Neural progenitor cell (in vitro differentiated cells): ENCODE measurements at regions not wholly inside any gene's neighbourhood (a gene's known extent, or its start where the extent isn't known, plus 50 kb on each side); places are given as distances from the start of the nearest gene placed in this dataset.

Source experiments
- DNase-seq: peaks from one replicate; pipeline ENCODE4 v3.0.0-alpha.2; 2016; ENCODE audit warnings: low spot score
- H2AFZ ChIP-seq: fragments of 200-600 bp; sonication (generic); replicated peaks from 2 replicates; pipeline ENCODE4 v1.6.1; 2016; ENCODE audit warnings: antibody characterized with exemption
- H3F3A ChIP-seq: fragments of 200-600 bp; sonication (generic); 2 replicates; pipeline ENCODE4 v1.6.1; 2016; ENCODE audit warnings: antibody characterized with exemption, low read depth
- H3K27ac ChIP-seq: fragments of 200-600 bp; sonication (generic); 2 replicates; pipeline ENCODE4 v1.5.1; 2016; ENCODE audit warnings: mild to moderate bottlenecking
- H3K27me3 ChIP-seq: fragments of 200-600 bp; sonication (generic); 2 replicates; pipeline ENCODE4 v1.6.1; 2016; ENCODE audit warnings: mild to moderate bottlenecking, moderate library complexity
- H3K36me3 ChIP-seq: fragments of 200-600 bp; sonication (generic); 2 replicates; pipeline ENCODE4 v1.5.1; 2016
- H3K4me1 ChIP-seq: fragments of 200-600 bp; sonication (generic); 2 replicates; pipeline ENCODE4 v1.6.1; 2016; ENCODE audit warnings: mixed run types
- H3K4me2 ChIP-seq: fragments of 200-600 bp; sonication (generic); 2 replicates; pipeline ENCODE4 v1.6.1; 2016
- H3K4me3 ChIP-seq: fragments of 200-600 bp; sonication (generic); 2 replicates; pipeline ENCODE4 v1.5.1; 2016
- H3K79me2 ChIP-seq: fragments of 200-600 bp; sonication (generic); 2 replicates; pipeline ENCODE4 v1.6.1; 2016; ENCODE audit warnings: low read depth
- H3K9ac ChIP-seq: fragments of 200-600 bp; sonication (generic); 2 replicates; pipeline ENCODE4 v1.6.1; 2016
- H3K9me3 ChIP-seq: fragments of 200-600 bp; sonication (generic); 2 replicates; pipeline ENCODE4 v1.5.1; 2016; ENCODE audit warnings: low read depth
- H4K20me1 ChIP-seq: fragments of 200-600 bp; sonication (generic); 2 replicates; pipeline ENCODE4 v1.6.1; 2016; ENCODE audit warnings: low read depth
- H3K27ac Mint-ChIP-seq: 3 replicates; pipeline ENCODE4 v1.8.0; 2021; ENCODE audit warnings: mixed read lengths
- H3K27me3 Mint-ChIP-seq: 2 replicates; pipeline ENCODE4 v1.8.0; 2022; ENCODE audit warnings: low read depth, mild to moderate bottlenecking, inconsistent platforms, moderate library complexity, mixed read lengths; ENCODE audit not compliant: insufficient read depth
- H3K36me3 Mint-ChIP-seq: 3 replicates; pipeline ENCODE4 v1.8.0; 2021; ENCODE audit warnings: mixed read lengths
- H3K4me1 Mint-ChIP-seq: 3 replicates; pipeline ENCODE4 v1.8.0; 2021; ENCODE audit warnings: mixed read lengths
- H3K4me3 Mint-ChIP-seq: 3 replicates; pipeline ENCODE4 v1.8.0; 2021; ENCODE audit warnings: mild to moderate bottlenecking, moderate library complexity, mixed read lengths
- H3K9me3 Mint-ChIP-seq: 3 replicates; pipeline ENCODE4 v1.8.0; 2020; ENCODE audit warnings: mixed read lengths
- CTCF ChIP-seq: fragments of 200-600 bp; sonication (generic); IDR thresholded peaks from 2 replicates; pipeline ENCODE4 v1.5.1; 2017; ENCODE audit warnings: antibody characterized with exemption, mild to moderate bottlenecking
- EZH2 ChIP-seq: fragments of 200-600 bp; sonication (generic); IDR thresholded peaks from 2 replicates; pipeline ENCODE4 v1.6.1; 2017; ENCODE audit warnings: antibody characterized with exemption, mild to moderate bottlenecking, moderate library complexity
- EZH2phosphoT487 ChIP-seq: fragments of 200-600 bp; sonication (generic); IDR thresholded peaks from 2 replicates; pipeline ENCODE4 v1.6.1; 2017; ENCODE audit warnings: antibody characterized with exemption

- Mint-ChIP-seq H3K27ac (no peak overlapping the region), H3K4me3 (no peak overlapping the region), H3K27me3 (peaks cover 20% of the 10 kb centered on the region), H3K4me1 (no peaks in the 10 kb centered on the region), H3K9me3 (no peaks in the 10 kb centered on the region), H3K36me3 (no peaks in the 10 kb centered on the region)
- Histone ChIP-seq H3K4me3 (no peak overlapping the region), H4K20me1 (peaks cover 18% of the 10 kb centered on the region), H3K9ac (no peak overlapping the region), H3F3A (no peaks in the 10 kb centered on the region), H3K27ac (no peak overlapping the region), H3K4me1 (no peaks in the 10 kb centered on the region), H3K79me2 (no peaks in the 10 kb centered on the region), H3K4me2 (no peak overlapping the region), H3K36me3 (no peaks in the 10 kb centered on the region), H2AFZ (no peak overlapping the region), H3K27me3 (peaks cover 76% of the 10 kb centered on the region), H3K9me3 (no peaks in the 10 kb centered on the region)
- TF ChIP-seq CTCF = no peak
- TF ChIP-seq EZH2phosphoT487 = no peak
- TF ChIP-seq EZH2 = no peak
- no peak for DNase-seq
Observed at GRCh38 chr4:8671712-8672290, 79.2 kb downstream of the CPZ start.
